ENCODE measurements at regions not wholly inside any gene's neighbourhood (a gene's known extent, or its start where the extent isn't known, plus 50 kb on each side); places are given as distances from the start of the nearest gene placed in this dataset.

DNA sequence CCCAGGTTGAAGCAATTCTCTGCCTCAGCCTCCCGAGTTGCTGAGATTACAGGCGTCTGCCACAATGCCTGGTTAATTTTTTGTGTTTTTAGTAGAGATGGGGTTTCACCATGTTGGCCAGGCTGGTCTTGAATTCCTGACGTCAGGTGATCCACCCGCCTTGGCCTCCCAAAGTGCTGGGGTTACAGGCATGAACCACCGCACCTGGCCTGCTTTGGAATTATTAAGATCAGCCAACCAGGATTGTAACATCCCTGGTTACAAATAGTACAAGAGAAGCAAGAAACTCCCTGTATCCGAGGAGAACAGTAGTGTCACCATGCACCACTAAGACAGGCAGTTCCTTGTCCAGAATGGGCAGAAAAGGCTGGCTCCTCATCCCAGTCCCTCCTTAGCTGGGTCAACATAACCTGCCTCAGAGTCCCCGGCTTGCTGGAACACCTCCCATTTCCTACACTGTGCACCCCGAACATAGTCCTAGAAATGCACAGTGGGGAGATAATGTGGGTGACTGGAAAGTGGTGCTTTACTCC lies 77.2 kb upstream of the INCENP start:
- no peak for TF ChIP-seq ZNF384 (IDR thresholded peaks at IDR 0.05)
- TF ChIP-seq FOXM1 (IDR thresholded peaks at IDR 0.05; ENCODE audit: borderline replicate concordance): no peak
- no peak for TF ChIP-seq BHLHE40 (IDR thresholded peaks at IDR 0.05; ENCODE audit: borderline replicate concordance)
- TF ChIP-seq FOXA1 (IDR thresholded peaks at IDR 0.05): no peak
- no peak for TF ChIP-seq CTBP1 (IDR thresholded peaks at IDR 0.05; ENCODE audit: borderline replicate concordance)
- no peak for TF ChIP-seq TARDBP (IDR thresholded peaks at IDR 0.05)
- no peak for TF ChIP-seq SP1 (IDR thresholded peaks at IDR 0.05)
- no peak for TF ChIP-seq SUZ12 (IDR thresholded peaks at IDR 0.05)
- no peak for TF ChIP-seq HDGF (IDR thresholded peaks at IDR 0.05; ENCODE audit: borderline replicate concordance)
- no peak for TF ChIP-seq FOXK2 (IDR thresholded peaks at IDR 0.05)
- no peak for TF ChIP-seq NFRKB (IDR thresholded peaks at IDR 0.05)
- TF ChIP-seq ELF4 (IDR thresholded peaks at IDR 0.05): no peak
